ENCODE measurements at regions not wholly inside any gene's neighbourhood (a gene's known extent, or its start where the extent isn't known, plus 50 kb on each side); places are given as distances from the start of the nearest gene placed in this dataset.
A peak's percentile ranks its signal among the peaks of the same experiment; 100 is the strongest.
"Not testable (repeated sequence)": the region's sequence is repeated elsewhere in the genome, so short reads cannot be mapped to it uniquely, and the experiment has no call there.

DNA sequence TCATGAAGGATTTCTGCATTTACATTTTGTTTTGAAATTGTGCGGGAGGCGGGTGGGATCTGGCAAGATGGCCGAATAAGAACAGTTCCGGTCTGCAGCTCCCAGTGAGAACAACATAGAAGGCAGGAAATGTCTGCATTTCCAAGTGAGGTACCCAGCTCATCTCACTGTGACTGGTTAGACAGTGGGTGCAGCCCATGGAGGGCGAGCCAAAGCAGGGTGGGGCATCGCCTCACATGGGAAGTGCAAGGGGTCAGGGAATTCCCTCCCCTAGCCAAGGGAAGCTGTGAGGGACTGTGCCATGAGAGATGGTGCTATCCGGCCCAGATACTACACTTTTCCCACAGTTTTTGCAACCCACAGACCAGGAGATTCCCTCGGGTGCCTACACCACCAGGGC lies 215.0 kb upstream of the USP24 start:
- H3K27ac ChIP-seq (ENCODE audit: low read depth, low read length); H3K36me3 ChIP-seq (ENCODE audit: control insufficient read depth, insufficient read depth, low read length); H3K9ac ChIP-seq (ENCODE audit: low read depth, low read length); H3K4me1 ChIP-seq (ENCODE audit: control insufficient read depth, insufficient read depth, low read length); H3K27me3 ChIP-seq (ENCODE audit: control insufficient read depth, insufficient read depth, low read length); H3K4me3 ChIP-seq (ENCODE audit: low read depth, low read length); H3K9me3 ChIP-seq (ENCODE audit: control insufficient read depth, insufficient read depth, low read length): not testable (repeated sequence)

DNA sequence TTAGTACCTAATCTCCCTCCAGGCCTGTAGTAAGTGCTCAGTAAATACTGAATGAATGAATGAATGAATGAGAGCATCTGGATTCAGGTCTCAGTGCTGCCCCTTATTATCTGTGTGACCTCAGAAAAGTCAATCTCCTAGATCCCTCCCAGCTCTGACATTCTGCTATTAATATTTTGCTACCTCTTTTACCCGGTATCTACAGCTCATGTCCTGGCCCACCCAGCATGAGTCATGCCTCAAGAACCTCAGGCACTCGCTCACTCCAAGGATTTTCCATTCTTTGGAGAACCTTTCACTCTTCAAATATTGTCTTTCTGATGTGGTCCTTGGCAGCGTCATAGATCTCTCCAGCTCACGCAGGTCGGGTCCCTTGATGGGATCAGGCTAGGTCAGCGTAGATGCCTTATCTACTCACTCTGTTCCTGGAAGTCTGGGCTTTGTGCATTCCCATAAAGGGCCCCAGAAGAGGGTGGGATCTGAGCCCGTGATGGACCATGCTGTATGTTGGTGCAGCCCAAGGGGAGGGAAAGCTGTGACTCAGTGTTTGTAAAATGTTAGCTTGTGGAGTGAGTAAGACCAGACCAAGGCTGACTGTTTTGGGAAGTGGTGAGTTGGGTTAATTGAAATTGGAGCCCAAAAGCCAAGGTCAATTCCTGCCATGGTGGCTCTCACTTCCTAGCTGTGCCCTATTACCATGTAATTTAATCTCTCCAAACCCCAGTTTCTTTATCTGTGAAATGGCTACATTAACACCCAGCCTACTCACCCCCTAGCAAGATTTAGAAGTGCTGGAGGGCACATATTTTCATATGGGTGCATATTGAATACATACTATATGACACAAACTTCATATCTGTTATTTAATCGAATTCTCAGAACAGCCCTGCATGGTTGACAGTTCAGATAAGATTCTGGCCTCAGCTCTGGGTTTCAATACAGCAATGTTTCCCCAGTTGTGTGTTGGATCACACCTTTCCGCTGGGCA lies 214.1 kb upstream of the USP24 start:
- H3K27me3 ChIP-seq (ENCODE audit: control insufficient read depth, insufficient read depth, low read length): no peaks in the 10 kb centered on the region
- no peak overlapping the region for H3K9ac ChIP-seq (ENCODE audit: low read depth, low read length)
- H3K36me3 ChIP-seq (ENCODE audit: control insufficient read depth, insufficient read depth, low read length): no peaks in the 10 kb centered on the region
- no peak overlapping the region for H3K4me3 ChIP-seq (ENCODE audit: low read depth, low read length)
- H3K9me3 ChIP-seq (ENCODE audit: control insufficient read depth, insufficient read depth, low read length): no peaks in the 10 kb centered on the region
- no peaks in the 10 kb centered on the region for H3K4me1 ChIP-seq (ENCODE audit: control insufficient read depth, insufficient read depth, low read length)
- H3K27ac ChIP-seq (ENCODE audit: low read depth, low read length): peak overlapping the region; percentile 45

DNA sequence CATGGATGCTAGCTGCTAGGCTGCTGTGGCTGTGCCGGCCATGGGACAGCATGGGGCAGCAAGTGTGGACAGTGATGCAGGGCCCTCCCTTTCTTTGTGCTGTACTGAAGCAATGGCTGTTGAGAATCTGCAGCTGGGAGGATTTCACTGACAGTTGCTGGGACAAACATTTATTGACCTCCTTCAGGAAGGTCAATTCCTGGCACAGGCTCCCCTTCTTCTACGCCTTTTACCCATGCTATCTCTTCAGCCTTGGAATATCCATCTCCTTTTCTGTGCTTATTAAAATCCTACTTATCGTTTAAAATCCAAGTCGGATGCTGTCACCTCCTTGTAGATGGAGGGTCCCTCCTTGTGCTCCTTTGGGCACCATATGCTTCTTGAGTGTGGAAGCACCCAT lies 213.1 kb upstream of the USP24 start:
- Histone ChIP-seq H3K27me3 (ENCODE audit: control insufficient read depth, insufficient read depth, low read length) (no peaks in the 10 kb centered on the region), H3K4me1 (ENCODE audit: control insufficient read depth, insufficient read depth, low read length) (no peaks in the 10 kb centered on the region), H3K4me3 (ENCODE audit: low read depth, low read length) (no peak overlapping the region), H3K9ac (ENCODE audit: low read depth, low read length) (no peak overlapping the region), H3K36me3 (ENCODE audit: control insufficient read depth, insufficient read depth, low read length) (no peaks in the 10 kb centered on the region), H3K27ac (ENCODE audit: low read depth, low read length) (peak overlapping the region; percentile 45), H3K9me3 (ENCODE audit: control insufficient read depth, insufficient read depth, low read length) (no peaks in the 10 kb centered on the region)

DNA sequence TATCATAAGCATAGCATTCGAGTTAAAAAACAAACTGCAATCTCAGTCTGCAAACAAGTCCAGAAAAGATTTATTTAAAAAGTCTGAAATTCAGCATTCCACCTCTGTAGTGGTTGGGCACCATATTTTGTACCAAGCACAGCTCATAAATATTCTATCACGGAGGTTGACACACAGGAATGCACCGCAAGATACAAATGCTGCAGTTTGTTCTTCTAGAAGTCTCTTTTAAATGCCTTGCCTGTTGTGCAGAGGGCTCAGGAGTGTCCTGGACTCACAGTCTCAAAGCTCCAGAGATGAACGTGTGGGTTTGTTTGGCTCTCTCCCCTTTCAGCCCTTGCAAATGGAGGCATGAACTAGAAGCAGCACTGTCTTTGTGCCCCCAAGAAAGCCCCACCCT lies 212.4 kb upstream of the USP24 start:
- Histone ChIP-seq H3K9ac (ENCODE audit: low read depth, low read length) (no peak overlapping the region), H3K27ac (ENCODE audit: low read depth, low read length) (no peak overlapping the region), H3K4me1 (ENCODE audit: control insufficient read depth, insufficient read depth, low read length) (no peaks in the 10 kb centered on the region)

DNA sequence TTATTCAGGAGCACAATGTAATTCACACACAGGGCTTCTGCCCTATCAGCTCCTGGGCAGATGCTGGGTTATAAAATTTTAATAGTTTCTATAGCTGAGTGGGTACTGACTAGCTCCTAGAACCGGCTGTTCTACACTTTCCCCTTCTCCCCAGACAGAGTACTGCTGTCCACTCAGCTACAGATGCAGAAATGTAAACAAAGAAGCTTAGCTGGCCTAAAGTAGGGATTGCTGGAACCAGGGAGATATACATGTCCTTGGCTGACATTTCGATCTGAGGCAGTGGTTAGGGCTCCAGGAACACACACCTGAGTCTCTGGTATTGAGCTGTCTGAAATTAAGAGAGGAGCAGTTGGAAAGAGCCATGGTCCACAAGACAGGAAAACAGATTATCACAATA lies 211.5 kb upstream of the USP24 start:
- Histone ChIP-seq H3K36me3 (ENCODE audit: control insufficient read depth, insufficient read depth, low read length) (no peaks in the 10 kb centered on the region), H3K9me3 (ENCODE audit: control insufficient read depth, insufficient read depth, low read length) (no peaks in the 10 kb centered on the region), H3K4me3 (ENCODE audit: low read depth, low read length) (no peak overlapping the region), H3K27ac (ENCODE audit: low read depth, low read length) (no peak overlapping the region), H3K4me1 (ENCODE audit: control insufficient read depth, insufficient read depth, low read length) (no peaks in the 10 kb centered on the region), H3K27me3 (ENCODE audit: control insufficient read depth, insufficient read depth, low read length) (no peaks in the 10 kb centered on the region), H3K9ac (ENCODE audit: low read depth, low read length) (no peak overlapping the region)

More for the DNA sequence above, 212.4 kb upstream of the USP24 start:
- Histone ChIP-seq H3K36me3 (ENCODE audit: control insufficient read depth, insufficient read depth, low read length) (no peaks in the 10 kb centered on the region), H3K4me3 (ENCODE audit: low read depth, low read length) (no peak overlapping the region), H3K27me3 (ENCODE audit: control insufficient read depth, insufficient read depth, low read length) (no peaks in the 10 kb centered on the region), H3K9me3 (ENCODE audit: control insufficient read depth, insufficient read depth, low read length) (no peaks in the 10 kb centered on the region)

DNA sequence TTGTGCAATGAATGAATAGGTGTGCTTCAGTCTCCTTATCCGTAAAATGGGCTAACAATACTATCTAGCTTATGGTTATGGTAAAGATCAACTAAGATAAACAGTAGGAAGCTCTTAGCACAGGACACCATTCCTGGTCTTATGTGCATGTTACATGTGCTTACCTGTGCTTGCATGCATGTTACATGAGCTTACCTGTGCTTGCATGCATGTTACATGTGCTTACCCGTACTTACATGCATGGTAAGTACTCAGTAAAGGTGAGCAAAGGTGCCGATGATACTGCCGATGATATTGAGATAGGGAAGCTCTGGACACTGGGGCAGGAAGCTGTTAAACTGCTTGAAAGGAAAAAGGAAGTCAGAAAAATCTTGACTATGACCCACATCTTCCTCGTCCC lies 211.0 kb upstream of the USP24 start:
- Histone ChIP-seq H3K9ac (ENCODE audit: low read depth, low read length) (no peak overlapping the region), H3K9me3 (ENCODE audit: control insufficient read depth, insufficient read depth, low read length) (no peaks in the 10 kb centered on the region), H3K27me3 (ENCODE audit: control insufficient read depth, insufficient read depth, low read length) (no peaks in the 10 kb centered on the region), H3K4me3 (ENCODE audit: low read depth, low read length) (no peak overlapping the region), H3K4me1 (ENCODE audit: control insufficient read depth, insufficient read depth, low read length) (no peaks in the 10 kb centered on the region), H3K36me3 (ENCODE audit: control insufficient read depth, insufficient read depth, low read length) (no peaks in the 10 kb centered on the region), H3K27ac (ENCODE audit: low read depth, low read length) (no peak overlapping the region)

DNA sequence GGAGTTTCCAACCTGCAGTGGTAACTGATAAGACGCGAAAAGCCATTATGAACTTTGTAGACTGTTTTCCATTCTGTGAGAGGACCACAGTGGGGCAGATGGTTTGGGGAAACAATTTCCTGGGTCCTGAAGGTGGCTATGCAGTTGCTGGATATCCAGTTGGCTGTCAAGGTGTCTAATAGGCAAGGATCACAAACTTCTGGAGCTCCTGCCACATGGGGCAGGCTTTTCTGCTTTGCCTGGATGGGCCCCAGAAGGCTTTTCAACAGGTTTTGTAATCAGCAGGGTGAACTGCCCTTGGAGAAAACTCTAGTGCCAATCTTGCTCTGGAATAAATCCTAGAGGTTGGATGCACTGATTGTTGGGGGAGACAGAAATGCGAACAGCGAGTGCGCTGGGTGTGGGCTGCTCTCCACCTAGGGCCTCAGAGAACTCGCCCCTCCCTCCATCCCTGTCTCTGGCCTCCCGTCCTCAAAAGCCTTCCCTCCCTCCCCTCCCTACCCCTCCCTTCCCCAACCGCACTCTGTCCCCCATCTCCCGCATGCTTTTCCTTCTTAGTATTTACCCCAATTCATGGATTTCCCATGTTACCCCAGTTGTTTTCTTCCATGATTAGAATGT lies 210.3 kb upstream of the USP24 start:
- no peak overlapping the region for H3K27ac ChIP-seq (ENCODE audit: low read depth, low read length)
- no peak overlapping the region for H3K4me3 ChIP-seq (ENCODE audit: low read depth, low read length)
- H3K27me3 ChIP-seq (ENCODE audit: control insufficient read depth, insufficient read depth, low read length): no peaks in the 10 kb centered on the region
- no peaks in the 10 kb centered on the region for H3K4me1 ChIP-seq (ENCODE audit: control insufficient read depth, insufficient read depth, low read length)
- H3K36me3 ChIP-seq (ENCODE audit: control insufficient read depth, insufficient read depth, low read length): no peaks in the 10 kb centered on the region
- H3K9ac ChIP-seq (ENCODE audit: low read depth, low read length): no peak overlapping the region
- no peaks in the 10 kb centered on the region for H3K9me3 ChIP-seq (ENCODE audit: control insufficient read depth, insufficient read depth, low read length)

DNA sequence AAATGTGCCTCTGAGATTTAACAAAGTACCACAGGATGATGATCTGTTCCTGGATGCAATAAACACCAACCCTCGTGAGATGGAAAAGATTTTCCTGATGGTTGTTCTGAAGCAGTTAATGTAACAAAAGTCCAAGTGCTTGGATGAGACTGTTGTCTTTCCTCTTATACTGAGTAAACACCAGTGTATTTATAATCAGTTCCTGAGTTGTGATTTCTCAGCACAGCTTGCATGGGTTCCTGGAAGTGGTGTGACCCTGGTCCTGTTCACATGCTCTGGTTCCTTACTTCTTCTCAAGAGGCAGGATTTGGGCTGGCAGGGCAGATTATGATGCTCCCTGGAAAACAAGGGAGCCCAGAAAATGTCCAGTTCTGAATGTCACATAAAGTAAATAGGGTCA lies 208.2 kb upstream of the USP24 start:
- H3K9me3 ChIP-seq (ENCODE audit: control insufficient read depth, insufficient read depth, low read length): no peaks in the 10 kb centered on the region
- no peak overlapping the region for H3K9ac ChIP-seq (ENCODE audit: low read depth, low read length)
- H3K27me3 ChIP-seq (ENCODE audit: control insufficient read depth, insufficient read depth, low read length): no peaks in the 10 kb centered on the region
- H3K36me3 ChIP-seq (ENCODE audit: control insufficient read depth, insufficient read depth, low read length): no peaks in the 10 kb centered on the region
- H3K4me3 ChIP-seq (ENCODE audit: low read depth, low read length): no peak overlapping the region
- no peak overlapping the region for H3K27ac ChIP-seq (ENCODE audit: low read depth, low read length)
- H3K4me1 ChIP-seq (ENCODE audit: control insufficient read depth, insufficient read depth, low read length): no peaks in the 10 kb centered on the region

DNA sequence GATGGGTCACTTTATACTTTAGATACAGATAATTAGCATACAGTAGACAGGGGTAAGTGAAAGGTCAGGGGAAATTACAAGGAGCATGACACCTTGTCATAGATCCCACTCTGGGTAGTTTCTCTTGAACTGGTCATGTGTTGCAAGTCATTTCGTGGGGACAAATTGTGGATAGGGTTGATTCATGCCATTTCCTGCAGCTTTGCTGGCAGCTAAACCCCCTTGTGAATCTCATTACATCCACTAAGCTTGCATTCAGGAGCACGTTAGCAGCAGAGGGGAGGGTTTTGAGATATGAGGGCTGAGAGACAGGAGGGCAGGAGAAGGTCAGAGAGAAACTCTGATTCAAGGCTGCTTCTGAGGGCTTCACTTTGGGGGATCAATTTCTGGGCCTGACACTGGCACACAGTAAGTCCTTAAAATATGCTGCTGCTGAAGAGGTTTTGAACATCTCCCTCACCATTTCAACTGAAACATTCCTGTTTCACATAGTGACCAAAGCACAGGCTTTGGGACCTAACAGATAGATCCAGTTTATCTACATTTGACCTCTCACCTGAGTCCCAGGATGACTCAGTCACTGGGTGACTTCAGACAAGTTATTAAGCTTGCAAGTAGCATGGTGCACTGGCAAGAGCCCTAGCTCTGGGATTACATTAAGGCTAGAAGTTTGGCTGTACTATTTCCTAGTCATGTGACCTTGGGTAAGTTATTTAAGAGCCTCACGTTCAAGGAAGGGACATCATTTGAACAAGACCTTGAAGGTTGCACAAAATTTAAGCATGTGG lies 206.0 kb upstream of the USP24 start:
- no peaks in the 10 kb centered on the region for H3K4me1 ChIP-seq (ENCODE audit: control insufficient read depth, insufficient read depth, low read length)
- H3K27me3 ChIP-seq (ENCODE audit: control insufficient read depth, insufficient read depth, low read length): no peaks in the 10 kb centered on the region
- no peaks in the 10 kb centered on the region for H3K36me3 ChIP-seq (ENCODE audit: control insufficient read depth, insufficient read depth, low read length)
- no peak overlapping the region for H3K4me3 ChIP-seq (ENCODE audit: low read depth, low read length)
- H3K9ac ChIP-seq (ENCODE audit: low read depth, low read length): no peak overlapping the region
- no peak overlapping the region for H3K27ac ChIP-seq (ENCODE audit: low read depth, low read length)
- H3K9me3 ChIP-seq (ENCODE audit: control insufficient read depth, insufficient read depth, low read length): no peaks in the 10 kb centered on the region

DNA sequence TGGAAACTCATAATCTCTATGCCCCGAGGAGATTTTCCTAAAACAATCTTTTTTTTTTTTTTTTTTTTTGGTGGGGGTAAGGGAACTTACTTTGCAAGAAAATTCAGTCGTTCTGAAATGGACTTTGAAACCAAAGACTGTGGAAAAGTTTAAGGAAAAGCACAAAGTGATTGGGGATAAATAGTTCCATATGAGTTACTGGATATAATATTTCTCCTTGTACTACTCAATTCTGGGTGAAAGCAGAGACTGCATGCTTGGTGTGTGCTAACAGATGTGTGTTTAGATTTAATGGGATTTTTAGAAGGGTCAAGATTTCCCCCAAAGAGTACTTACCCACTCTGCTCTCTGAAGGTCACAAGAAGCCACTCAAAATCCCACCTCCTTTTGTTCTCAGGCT lies 204.9 kb upstream of the USP24 start:
- Histone ChIP-seq H3K36me3 (ENCODE audit: control insufficient read depth, insufficient read depth, low read length) (no peaks in the 10 kb centered on the region), H3K9ac (ENCODE audit: low read depth, low read length) (no peak overlapping the region), H3K4me3 (ENCODE audit: low read depth, low read length) (no peak overlapping the region), H3K9me3 (ENCODE audit: control insufficient read depth, insufficient read depth, low read length) (no peaks in the 10 kb centered on the region), H3K27me3 (ENCODE audit: control insufficient read depth, insufficient read depth, low read length) (no peaks in the 10 kb centered on the region), H3K4me1 (ENCODE audit: control insufficient read depth, insufficient read depth, low read length) (no peaks in the 10 kb centered on the region), H3K27ac (ENCODE audit: low read depth, low read length) (no peak overlapping the region)

Data from HUES48 (cell line).